Hematopoietic multipotent progenitor cell treated with erythropoietin and hydrocortisone succinate and interleukin-3 and kit ligand, for 15 days (in vitro differentiated cells): ENCODE measurements at regions not wholly inside any gene's neighbourhood (a gene's known extent, or its start where the extent isn't known, plus 50 kb on each side); places are given as distances from the start of the nearest gene placed in this dataset.

Experiments
- DNase-seq: peaks from one replicate; pipeline ENCODE4 v3.0.0-alpha.2; 2015; ENCODE audit warnings: low spot score

DNA sequence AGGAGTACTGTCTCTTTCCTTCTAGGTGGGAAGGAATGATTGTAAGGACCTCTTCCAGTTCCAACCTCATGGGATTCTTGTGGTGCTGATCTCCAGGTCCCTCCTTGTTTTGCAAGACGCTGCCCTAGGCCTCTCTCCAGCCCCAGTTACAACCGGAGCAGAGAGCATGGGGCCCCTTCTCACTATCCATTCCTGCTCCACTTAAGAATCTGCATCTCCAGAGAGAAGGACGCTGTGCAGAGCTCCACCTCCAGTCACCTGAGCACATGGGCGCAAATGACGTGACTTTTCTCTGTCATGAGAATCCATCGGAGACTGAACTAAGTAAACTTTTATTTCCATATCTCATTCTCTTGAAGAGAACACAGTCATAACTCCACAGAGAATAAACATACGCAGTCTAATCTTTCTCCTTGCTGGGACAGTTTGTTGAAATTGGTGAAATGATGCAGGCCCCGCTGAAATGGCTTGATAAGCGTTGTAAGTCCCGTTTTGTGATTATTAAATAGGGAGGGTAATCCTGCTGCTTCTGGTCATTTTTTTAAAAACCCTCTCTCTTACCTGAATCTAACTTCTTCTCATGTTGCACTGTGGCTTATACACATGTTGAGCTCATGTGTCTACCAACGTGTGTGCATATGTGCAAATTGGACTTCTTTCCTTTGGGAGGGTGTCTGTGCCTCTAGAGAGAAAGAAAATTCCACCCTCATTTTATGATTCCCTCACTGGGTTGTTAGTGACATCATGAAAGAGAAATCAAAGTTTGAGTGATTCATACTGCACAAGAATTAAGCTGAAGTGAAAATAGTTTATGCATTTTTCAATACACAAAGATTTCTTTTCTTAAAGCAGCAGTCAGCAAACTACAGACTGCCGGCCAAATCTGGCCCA is 133.2 kb upstream of the TBX20 start:
- no peak for DNase-seq

DNA sequence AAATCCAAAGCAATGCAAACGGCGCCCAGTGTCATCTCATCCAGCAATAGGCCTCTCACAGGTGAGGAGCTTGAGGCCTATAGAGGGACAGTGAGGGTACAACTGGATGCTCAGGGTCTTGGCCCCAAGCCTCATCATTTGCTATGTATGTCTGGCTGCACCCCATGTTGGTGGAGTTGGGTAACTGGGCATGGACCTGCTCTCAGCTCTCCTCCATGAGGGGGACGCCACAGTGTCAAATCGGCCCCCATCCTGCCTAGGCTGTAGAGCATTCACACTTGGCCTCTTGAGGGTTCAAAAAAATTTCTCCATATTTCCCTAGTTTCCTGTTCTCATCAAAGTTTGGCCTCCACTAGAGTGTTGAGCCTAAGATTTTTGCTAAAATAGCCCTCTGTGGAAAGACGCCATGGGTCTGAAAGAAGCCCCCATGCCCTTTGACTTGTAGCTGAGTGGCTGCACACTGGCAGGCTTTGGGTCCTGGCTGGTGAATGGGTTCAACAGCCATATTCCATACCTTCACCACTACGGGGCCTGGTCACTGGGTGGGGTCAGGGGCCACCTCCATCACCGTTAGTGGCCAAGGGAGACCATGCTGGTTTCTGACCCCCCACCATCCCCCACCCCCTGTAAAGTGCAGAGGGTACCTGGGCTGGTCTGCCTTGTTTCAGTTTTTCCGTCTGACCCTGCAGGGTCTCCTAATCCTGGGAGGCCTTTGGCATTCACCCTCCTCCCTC is 132.3 kb upstream of the TBX20 start:
- no peak for DNase-seq

DNA sequence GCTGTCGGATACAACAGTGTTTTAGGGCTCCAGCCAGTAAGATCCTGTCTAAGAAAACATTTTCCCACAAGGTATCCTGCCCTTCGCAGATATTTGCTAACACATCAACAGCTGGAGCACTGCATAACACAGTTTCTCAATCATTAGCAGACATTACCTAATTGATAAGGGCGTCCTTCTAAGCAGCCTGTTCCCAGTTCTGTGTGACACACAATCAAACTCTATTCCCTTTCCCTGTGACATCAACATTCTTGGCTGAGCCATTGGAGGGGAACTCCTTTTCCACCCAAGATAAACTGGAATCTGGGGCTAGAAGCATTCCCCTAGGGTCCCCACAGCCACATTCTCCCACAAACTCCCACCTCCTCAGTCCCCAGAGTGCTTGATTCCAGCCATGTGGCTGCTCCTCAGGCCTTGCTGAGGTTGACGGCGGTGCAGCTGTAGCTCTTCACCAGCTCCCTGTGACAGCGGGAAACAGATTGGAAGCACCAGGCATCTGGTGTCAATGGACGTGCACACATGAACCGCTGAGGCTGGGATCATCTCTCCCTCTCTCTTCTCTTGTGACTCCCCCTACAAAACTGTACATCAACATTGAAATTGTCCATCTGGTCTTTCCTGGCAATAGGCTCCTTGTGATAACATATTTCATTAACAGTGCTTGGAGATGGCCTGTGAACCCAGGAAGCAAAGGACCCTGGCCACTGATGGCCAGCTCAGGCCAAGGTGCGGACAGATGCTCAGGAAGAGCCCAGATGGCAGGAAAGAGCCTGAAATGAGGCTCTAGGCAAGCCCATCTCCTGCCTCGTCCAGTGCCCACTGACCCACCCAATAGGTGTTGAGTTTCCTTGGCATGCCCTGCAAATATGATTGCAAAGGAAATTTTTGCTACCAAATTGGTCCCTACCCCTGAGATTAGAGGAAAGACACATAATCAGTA is 131.1 kb upstream of the TBX20 start:
- DNase-seq: no peak

DNA sequence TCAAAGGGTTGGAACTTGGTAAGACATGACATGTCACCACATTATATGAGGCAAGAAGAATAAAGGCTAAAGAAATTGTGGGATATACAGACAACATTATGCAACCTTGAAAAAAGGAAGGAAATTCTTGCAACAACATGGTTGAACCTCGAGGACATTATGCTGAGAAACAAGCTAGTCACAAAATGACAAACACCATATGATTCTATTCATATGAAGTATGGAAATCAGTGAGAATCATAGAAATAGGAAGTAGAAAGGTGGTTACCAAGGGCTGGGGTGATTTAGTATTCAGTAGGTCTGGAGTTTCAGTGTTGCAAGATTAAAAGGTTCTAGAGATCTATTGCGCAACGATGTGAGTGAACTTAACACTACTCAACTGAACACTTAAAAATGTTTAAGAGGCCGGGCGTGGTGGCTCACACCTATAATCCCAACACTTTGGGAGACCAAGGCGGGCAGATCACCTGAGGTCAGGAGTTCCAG is 126.9 kb upstream of the TBX20 start:
- DNase-seq: no peak

DNA sequence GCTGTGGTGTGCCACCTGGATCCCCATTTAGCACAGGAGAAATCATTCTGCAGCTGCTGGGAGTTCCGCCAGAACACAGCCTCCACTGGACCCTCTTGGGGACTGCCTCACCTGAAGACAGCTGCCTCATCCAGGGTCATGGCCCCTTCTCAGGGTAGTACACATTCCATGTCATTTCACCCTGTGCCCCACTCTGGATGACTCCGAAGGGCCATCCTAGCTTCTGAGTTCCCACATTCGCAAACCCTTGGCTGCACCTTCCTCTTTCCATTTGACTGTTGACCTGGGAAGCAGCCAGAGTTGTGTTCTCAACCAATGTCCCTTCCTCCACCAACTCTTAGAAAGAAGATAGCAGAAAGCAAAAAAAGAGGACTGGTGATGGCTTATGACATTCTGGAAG is 125.6 kb upstream of the TBX20 start:
- no peak for DNase-seq

DNA sequence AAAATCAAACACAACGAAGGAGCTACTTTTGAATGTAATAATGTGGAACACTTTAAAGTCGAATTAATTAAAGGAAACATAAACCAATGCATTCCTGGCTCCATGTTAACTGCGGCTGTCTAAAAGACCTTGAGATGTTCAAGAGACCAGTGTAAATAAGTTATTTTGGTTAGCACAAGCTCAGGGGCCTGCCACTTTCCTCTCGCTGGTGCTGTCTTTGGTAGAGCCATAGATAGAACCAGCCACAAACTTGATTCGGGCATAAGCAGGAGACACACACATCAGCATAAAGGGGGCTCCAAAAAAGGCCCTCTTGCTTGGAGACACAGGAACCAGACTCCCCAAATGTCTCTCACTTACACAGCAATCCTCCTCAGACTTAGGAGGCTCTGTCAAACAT is 121.6 kb upstream of the TBX20 start:
- no peak for DNase-seq

DNA sequence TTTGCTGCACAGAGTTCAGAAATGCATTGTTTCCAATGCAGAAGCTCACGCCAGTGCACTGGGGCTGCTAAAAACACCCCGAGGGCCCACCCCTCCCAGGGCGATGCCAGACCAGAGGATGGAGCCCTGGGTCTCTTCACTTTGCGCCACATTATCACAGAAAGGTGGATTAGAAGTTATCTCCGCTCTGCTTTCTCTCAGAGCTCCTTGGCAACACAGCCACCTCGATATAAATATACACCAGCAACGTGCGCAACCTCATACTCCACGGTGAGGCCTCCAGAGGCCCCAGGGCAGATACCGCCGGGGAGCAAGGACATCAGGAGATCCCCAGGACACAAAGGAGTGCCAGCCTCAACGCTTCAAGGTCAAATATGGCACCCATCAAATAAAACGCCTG is 121.0 kb upstream of the TBX20 start:
- DNase-seq: no peak

DNA sequence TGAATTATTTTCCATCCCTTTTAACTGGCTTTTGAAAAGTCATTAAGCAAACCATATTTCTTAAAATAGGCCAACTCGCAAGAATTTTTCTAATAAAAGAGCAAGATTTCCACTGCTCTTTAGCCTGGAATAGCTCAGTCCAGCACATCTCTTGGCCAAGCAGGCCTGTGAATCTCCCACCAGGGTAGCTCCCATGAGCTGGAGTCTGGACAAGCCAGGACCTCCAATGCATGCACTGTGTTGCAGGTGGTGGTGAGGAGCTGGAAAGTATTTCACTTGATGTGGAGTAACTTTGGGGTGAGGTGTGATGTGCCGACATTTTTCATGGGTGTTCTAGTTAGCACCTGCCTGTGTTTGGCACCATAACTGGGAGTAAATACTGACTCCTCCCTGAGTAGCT is 117.3 kb upstream of the TBX20 start:
- DNase-seq: no peak

DNA sequence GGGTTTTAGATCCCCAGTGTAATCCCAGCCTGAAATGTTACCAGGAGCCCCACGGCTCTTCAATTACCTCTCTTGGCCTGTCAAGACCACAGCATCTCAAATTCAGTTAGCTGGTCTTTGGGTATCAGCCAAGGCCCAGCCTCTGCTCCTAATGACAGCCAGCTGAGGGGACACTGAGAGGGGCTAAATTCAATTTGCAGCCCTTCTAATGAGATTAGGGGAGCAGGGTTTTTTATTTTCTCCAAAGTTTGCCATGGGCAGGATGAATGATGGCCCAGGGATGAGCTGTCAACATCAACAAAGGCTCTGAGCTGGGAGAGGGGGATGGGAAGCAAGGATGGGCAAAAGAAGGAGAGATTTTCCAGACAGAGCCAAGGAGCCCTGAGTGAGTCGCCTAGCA is 116.8 kb upstream of the TBX20 start:
- no peak for DNase-seq

DNA sequence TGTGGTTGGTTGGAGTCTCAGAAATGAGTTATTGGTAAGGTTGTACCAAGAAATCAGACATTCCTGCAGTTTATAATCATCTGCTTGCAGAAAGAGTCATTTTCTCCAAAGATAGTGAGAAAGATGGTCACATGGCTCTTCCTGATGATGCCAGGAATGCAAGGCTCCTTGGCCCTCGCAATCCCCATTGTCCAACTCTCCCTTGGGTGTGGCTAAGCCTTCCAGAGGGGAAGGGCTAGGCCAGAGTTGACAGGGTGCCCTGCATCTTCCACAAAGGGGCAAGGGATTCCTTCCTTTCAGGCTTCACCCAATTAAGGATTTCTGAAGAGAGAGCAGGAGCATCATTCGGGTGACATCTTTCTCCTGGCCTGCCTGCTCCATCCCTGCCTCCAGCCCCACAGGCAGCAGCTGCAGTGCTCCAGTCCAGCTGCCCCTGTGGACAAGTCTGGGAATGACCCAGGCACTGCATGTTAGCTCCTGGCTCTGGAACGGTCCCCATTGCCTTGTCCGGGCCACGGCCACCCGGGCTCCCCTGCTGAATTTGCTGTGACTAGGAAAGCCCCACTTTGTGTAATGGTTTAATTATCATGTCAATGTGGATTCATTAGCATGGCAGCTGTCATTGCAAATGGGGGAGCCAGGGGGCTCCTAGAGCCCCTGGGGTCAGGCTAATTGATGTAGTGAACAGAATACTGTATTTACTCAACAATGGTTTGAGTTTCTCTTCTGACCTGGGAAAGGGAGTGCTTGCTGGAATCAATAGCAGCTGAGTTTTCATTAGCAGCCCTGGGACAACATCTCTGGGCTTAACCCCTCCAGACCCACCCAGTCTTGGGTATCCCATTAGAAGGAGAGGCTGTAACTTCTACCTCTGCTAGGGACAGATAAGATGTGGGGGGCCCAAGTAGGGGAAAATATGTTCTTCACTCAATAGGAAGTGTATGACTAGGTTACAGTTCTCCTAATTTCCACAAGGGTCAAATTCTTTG is 112.6 kb upstream of the TBX20 start:
- DNase-seq: no peak

DNA sequence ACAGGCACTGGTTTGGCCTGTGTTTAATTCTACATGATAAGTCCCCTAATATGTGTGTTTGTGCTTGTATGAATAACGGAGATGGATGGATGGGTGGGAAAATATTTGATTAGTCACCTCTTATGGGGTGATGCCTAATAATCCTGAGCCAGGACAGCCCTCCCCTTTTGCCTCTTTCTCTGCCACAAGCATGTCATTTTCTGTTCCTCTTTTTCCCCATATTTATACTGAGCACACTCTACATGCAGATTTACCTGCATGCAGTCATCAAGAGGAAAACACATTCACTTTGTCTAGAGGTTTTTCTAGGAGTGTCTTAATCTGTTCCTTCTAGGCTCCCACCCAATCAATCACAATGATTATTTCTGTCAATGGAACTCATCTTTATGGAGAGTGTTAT is 111.6 kb upstream of the TBX20 start:
- DNase-seq: no peak

DNA sequence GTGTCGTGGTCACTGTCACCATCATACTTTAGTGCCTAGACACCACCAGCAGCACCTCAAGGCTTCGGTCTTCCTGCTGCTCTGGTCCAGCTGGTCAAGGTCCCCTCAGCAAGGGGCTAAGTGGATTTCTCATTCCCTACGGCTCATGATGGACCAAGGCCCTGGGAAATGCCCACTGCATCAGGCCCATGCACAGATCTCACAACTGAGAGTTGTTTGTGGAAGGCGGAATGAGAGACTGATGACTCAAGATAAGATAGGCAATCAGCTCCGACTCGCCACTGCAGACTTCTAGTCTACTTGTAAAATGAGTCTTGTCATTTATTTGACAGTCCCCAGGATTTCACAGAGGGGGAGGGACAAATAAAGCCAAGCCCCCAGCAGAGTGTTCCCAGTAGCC is 108.4 kb upstream of the TBX20 start:
- DNase-seq: no peak

DNA sequence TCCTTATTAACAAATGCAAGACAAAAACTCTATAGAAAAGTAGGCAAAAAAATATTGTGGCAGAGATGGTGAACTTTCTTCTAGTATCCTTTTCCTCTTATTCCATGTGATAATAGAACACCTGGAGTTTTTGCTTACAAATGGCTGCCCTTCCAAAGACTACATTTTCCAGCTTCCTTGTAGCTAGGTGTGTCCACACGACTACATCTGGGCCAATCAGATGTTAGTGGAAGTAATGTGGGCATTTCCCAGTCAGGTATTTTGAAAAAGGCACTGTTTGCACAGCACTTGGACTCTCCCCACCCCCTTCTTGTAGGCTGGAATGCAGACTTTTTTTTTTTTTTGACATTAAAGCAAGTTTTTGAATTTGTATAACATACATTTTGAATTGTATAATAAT is 105.5 kb upstream of the TBX20 start:
- DNase-seq: no peak

DNA sequence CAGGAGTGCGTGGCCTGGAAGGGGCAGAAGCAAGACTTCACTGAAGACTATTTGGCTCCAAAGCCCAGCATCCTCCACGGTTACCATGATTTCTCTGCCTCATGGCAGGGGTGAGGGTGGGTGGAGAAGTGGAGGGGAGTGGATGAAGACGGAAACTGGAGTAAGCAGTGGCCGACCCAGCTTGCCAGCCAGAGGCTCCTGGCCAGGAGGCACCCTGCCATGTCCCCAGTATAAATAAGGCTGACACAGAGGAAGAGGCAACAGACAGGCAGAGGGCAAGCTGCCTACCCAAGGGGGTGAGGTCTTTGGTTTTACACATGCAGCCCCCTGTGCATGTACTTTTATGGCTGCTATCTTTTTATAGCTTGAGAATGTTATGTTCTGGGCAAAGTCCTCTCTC is 102.6 kb upstream of the TBX20 start:
- no peak for DNase-seq

DNA sequence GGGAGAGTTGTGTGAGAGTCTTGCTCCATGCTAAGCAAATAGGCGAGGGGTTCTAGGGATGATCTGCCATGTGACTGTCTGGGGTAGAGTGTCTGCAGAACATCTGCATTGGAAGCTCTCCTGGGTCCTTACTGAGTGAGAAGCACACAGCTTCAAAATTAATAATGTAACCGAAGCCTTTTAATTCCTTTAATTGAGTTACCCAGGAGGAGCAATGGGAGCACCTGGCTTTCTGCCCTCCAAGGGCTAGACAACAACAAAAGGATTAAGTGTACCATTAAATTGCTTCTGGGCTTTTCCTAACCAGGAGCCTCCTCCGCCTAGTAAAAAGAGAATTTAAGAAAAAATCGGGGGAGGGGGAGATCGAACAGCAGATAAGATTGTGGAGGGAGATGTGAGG is 102.0 kb upstream of the TBX20 start:
- no peak for DNase-seq

DNA sequence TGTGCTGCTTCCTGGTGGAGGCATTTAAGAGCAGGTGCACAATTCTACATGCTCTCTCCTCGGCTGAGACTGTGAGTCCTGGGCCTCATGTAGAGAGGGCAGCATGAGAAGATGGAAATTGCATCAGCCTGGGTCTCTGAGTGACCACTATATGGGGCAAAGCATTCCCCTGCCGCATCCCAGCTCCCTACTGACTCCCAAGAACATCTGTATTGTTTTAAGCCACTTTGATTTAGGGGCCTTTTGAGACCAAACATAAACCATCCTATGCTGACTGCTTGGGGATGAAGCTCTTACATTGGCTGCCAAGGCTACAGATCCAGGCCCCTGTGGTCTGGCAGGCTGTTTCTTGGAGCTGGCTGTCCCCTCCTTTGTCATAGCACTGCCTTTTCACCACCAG is 101.3 kb upstream of the TBX20 start:
- no peak for DNase-seq

DNA sequence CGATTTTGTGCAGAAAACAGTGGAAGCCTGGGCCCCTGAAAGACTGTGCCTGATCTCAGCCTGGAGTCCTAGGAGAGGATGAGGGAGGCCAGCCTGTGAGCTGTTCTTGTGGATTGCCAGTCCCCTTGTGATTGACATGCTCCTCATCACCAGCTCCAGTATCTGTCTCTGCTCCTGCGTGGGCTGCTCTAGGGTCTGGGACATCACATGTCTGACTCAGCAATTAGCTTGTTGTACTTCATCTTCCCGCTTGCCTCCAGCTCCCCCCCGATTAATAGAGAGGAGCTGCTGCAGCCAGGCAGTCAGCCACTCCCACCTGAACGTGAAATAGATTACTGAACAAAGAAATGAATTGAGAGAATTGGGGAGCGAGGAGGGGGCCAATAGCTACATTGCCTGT is 99.6 kb upstream of the TBX20 start:
- DNase-seq: no peak

DNA sequence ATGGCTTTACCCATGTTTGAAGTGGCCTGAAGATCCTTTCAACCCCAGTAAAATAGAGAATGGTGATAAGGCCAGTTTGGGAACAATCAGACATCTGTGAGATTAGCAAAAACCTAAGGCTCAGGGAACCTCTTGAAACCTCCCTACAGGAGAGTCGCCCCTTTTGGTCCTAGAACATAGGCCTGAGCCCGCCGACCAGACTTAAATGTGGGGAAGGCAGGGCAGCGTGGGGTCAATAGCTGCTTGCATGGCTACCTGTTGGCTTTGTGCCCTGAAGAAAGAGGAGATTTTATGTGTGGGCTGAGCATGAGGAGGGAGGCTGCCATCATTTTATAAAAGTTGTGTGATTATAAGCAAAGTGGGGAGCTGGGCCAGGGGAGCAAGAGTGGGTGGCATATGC is 97.6 kb upstream of the TBX20 start:
- DNase-seq: no peak

DNA sequence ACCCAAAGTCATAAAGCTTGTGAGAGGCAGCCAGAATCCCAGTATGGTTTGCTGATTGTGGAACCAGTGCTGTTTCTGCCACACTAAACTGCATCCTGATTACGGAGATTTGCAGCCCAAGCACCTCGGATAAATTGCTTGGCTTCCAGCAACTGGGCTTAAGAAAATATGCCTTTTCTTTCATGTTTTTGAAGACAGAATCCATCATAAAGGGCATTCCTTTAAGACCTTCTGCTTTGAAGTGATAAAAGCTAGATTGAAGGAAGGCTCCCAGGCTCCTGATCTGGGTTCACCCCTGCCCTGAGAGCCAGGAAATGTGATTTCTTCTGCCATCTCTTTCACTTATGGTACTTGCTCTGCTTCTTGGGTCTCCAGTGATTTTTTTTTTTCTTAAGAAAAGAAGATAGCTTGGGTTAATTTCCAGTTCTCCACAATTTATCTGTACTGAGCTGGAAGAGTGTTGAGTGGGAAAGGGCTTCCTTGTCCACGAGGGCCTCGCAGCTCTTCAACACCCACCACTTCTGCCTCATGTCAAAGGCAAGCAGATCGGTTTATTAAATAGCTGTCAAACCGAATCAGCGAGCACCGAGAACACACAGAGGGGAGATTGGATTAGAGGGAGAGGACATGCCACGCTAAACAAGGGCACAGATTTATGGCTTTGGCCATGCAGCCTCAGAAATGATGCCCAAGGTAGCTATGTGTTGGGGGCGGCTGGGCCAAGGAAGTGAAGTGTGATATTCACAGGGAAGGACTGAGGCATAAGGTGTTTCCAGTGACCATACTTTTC is 94.9 kb upstream of the TBX20 start:
- DNase-seq: no peak

DNA sequence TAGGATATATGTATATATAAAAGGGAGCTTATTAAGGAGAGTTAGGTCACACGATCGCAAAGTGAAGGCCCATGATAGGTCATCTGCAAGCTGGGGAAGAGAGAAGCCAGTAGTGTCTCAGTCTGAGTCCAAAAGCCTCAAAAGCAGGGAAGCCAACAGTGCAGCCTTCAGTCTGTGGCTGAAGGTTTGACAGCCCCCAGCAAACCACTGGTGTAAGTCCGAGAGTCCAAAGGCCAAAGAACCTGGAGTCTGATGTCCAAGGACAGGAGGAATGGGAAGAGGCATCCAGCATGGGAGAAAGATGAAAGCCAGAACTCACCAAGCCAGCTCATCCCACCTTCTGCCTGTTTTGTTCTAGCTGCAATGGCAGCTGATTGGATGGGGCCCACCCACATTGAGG is 88.9 kb upstream of the TBX20 start:
- no peak for DNase-seq
